Mesodermal cell (in vitro differentiated cells): ENCODE measurements at regions not wholly inside any gene's neighbourhood (a gene's known extent, or its start where the extent isn't known, plus 50 kb on each side); places are given as distances from the start of the nearest gene placed in this dataset.

Experiments used
- H3K27ac ChIP-seq: 2 replicates; pipeline ENCODE4 v1.7.0; 2013; ENCODE audit warnings: mild to moderate bottlenecking, low read depth, low read length, moderate library complexity; ENCODE audit not compliant: severe bottlenecking
- H3K36me3 ChIP-seq: 2 replicates; pipeline ENCODE4 v1.7.1; 2013; ENCODE audit warnings: mild to moderate bottlenecking, low read length, moderate library complexity; ENCODE audit not compliant: control insufficient read depth, insufficient read depth
- H3K4me1 ChIP-seq: one replicate; pipeline ENCODE4 v1.7.1; 2013; ENCODE audit warnings: mild to moderate bottlenecking, low read length; ENCODE audit not compliant: insufficient read depth, control insufficient read depth, poor library complexity, severe bottlenecking
- H3K4me3 ChIP-seq: 2 replicates; pipeline ENCODE4 v1.7.0; 2013; ENCODE audit warnings: low read length, control low read depth, mild to moderate bottlenecking; ENCODE audit not compliant: insufficient read depth, poor library complexity, severe bottlenecking; ENCODE audit errors: extremely low read depth
- H3K9me3 ChIP-seq: 2 replicates; pipeline ENCODE4 v1.7.1; 2013; ENCODE audit warnings: mild to moderate bottlenecking, low read length, moderate library complexity; ENCODE audit not compliant: control insufficient read depth
- WGBS, 2 experiments: methylation state at CpG; one replicate each; pipeline ENCODE4 v1.1.5; 2013; ENCODE audit warnings: missing lambda C conversion rate in 2 of 2; ENCODE audit not compliant: insufficient coverage in 2 of 2; 5-methylcytosine and 5-hydroxymethylcytosine counted together

- Histone ChIP-seq H3K9me3 (no peaks in the 10 kb centered on the region), H3K4me1 (no peaks in the 10 kb centered on the region)
- WGBS, 2 experiments, result 93 to 97% methylated on average over 9 to 10 of the region's 13 CpGs
These were observed 62.0 kb upstream of the EGFR start for GRCh38 chr7:54956865-54957264.

GRCh38 chr7:54960517-54960916 is 58.3 kb upstream of the EGFR start:
- WGBS, 2 experiments, result 80 to 96% methylated on average over 1 to 2 of the region's 3 CpGs
- H3K4me3 ChIP-seq, result no peak overlapping the region
- H3K36me3 ChIP-seq, result no peaks in the 10 kb centered on the region
- no peaks in the 10 kb centered on the region for H3K4me1 ChIP-seq
- H3K27ac ChIP-seq, result no peak overlapping the region
- no peaks in the 10 kb centered on the region for H3K9me3 ChIP-seq

More at GRCh38 chr7:54956865-54957264, 62.0 kb upstream of the EGFR start:
- H3K4me3 ChIP-seq, result no peak overlapping the region
- no peaks in the 10 kb centered on the region for H3K36me3 ChIP-seq
- no peak overlapping the region for H3K27ac ChIP-seq

- Histone ChIP-seq H3K9me3 (no peaks in the 10 kb centered on the region), H3K4me3 (no peak overlapping the region), H3K36me3 (no peaks in the 10 kb centered on the region), H3K4me1 (no peaks in the 10 kb centered on the region), H3K27ac (no peak overlapping the region)
- 75 to 95% methylated on average over 3 to 4 of the region's 6 CpGs for WGBS, 2 experiments
These were observed 57.4 kb upstream of the EGFR start for GRCh38 chr7:54961391-54961790.

DNA sequence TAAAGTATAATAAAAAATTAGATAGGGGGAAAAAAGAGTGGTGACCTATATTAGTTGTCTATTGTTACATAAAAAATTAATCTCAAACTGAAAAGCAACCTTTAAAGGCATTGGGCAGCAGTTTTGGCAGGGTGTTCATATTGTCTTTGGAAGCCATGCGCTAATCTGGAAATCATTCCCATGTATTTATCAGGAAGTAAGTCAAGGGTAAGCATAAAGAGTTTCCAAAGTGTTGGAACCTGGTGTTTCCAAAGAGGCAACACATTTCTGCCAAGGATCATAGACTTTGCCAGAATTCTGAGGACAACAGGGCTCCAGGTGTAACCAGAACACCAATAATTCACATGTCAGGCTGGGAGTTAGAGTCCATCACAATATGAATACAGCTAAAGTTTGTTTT is 55.7 kb upstream of the EGFR start:
- Histone ChIP-seq H3K27ac (no peak overlapping the region), H3K9me3 (no peaks in the 10 kb centered on the region), H3K4me1 (no peaks in the 10 kb centered on the region), H3K4me3 (no peak overlapping the region), H3K36me3 (no peaks in the 10 kb centered on the region)
- 88 to 100% methylated on average over 1 of the region's 1 CpG for WGBS, 2 experiments

DNA sequence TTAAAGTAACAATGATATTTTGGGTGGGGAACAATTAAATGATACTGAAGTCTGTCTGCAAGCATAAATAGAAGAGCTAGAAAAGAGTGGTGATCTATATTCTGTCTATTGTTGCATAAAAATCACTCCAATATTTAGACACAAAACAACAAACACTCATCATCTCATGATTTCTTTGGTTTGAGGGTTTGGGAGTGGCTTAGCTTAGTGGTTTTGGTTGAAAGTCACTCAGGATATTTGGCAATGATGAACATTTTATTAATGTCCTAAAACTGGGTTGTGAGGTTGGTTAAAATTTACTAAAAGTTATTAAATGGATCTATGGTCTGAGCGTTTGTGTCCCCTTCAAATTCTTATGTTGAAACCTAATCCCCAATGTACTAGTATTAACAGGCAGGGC is 54.7 kb upstream of the EGFR start:
- WGBS, 2 experiments, result 100% methylated on average over 1 of the region's 1 CpG; no CpG with 5 or more reads in 1 of the 2 experiments
- no peak overlapping the region for H3K27ac ChIP-seq
- no peaks in the 10 kb centered on the region for H3K4me1 ChIP-seq
- no peaks in the 10 kb centered on the region for H3K36me3 ChIP-seq
- H3K4me3 ChIP-seq, result no peak overlapping the region
- no peaks in the 10 kb centered on the region for H3K9me3 ChIP-seq

- H3K9me3 ChIP-seq, result no peaks in the 10 kb centered on the region
These were observed 51.4 kb upstream of the EGFR start for GRCh38 chr7:54967377-54967776.

GRCh38 chr7:54968018-54968417 is 50.8 kb upstream of the EGFR start:
- Histone ChIP-seq H3K9me3 (no peaks in the 10 kb centered on the region), H3K4me3 (no peak overlapping the region), H3K27ac (no peak overlapping the region), H3K36me3 (no peaks in the 10 kb centered on the region), H3K4me1 (no peaks in the 10 kb centered on the region)
- WGBS, 2 experiments, result 86% methylated on average over 4 to 5 of the region's 6 CpGs

More at GRCh38 chr7:54967377-54967776, 51.4 kb upstream of the EGFR start:
- Histone ChIP-seq H3K4me3 (no peak overlapping the region), H3K4me1 (no peaks in the 10 kb centered on the region), H3K27ac (no peak overlapping the region), H3K36me3 (no peaks in the 10 kb centered on the region)
- 91 to 93% methylated on average over 4 to 5 of the region's 8 CpGs for WGBS, 2 experiments
